RWPE2 (cell line): ENCODE measurements at regions not wholly inside any gene's neighbourhood (a gene's known extent, or its start where the extent isn't known, plus 50 kb on each side); places are given as distances from the start of the nearest gene placed in this dataset.

Experiments used
- ATAC-seq: fragments of 200-7000 bp; cut with Tn5 transposase; 3 replicates; pipeline ENCODE4 v1.9.1; 2021; ENCODE audit warnings: low read depth
- DNase-seq: peaks from one replicate; pipeline ENCODE4 v3.0.0-alpha.2; 2020; ENCODE audit warnings: low spot score
- H3K27ac ChIP-seq: fragments of 450-650 bp; 2 replicates; pipeline ENCODE4 v1.5.1; 2017; ENCODE audit warnings: mild to moderate bottlenecking; ENCODE audit not compliant: poor library complexity, severe bottlenecking
- H3K27me3 ChIP-seq: fragments of 250-450 bp; sonication (Bioruptor Pico); 2 replicates; pipeline ENCODE4 v1.5.1; 2021; ENCODE audit warnings: mild to moderate bottlenecking, moderate library complexity; ENCODE audit not compliant: insufficient read depth, poor library complexity, severe bottlenecking
- H3K36me3 ChIP-seq: fragments of 250-450 bp; sonication (Bioruptor Pico); 2 replicates; pipeline ENCODE4 v1.5.1; 2020; ENCODE audit warnings: low read depth, mild to moderate bottlenecking, moderate library complexity
- H3K4me1 ChIP-seq: fragments of 250-450 bp; sonication (Bioruptor Pico); 2 replicates; pipeline ENCODE4 v1.5.1; 2021; ENCODE audit warnings: mild to moderate bottlenecking, moderate library complexity; ENCODE audit not compliant: insufficient read depth, poor library complexity, severe bottlenecking
- H3K4me3 ChIP-seq: fragments of 250-450 bp; sonication (Bioruptor Pico); 2 replicates; pipeline ENCODE4 v1.5.1; 2021; ENCODE audit warnings: mild to moderate bottlenecking, moderate library complexity; ENCODE audit not compliant: severe bottlenecking
- H3K9me3 ChIP-seq: fragments of 250-450 bp; sonication (Bioruptor Pico); 2 replicates; pipeline ENCODE4 v1.5.1; 2021; ENCODE audit warnings: mild to moderate bottlenecking, moderate library complexity; ENCODE audit not compliant: severe bottlenecking
- CTCF ChIP-seq: fragments of 450-650 bp; IDR thresholded peaks from one replicate; pipeline ENCODE4 v1.5.1; 2017; ENCODE audit warnings: mild to moderate bottlenecking, moderate library complexity; ENCODE audit not compliant: poor library complexity, severe bottlenecking

DNA sequence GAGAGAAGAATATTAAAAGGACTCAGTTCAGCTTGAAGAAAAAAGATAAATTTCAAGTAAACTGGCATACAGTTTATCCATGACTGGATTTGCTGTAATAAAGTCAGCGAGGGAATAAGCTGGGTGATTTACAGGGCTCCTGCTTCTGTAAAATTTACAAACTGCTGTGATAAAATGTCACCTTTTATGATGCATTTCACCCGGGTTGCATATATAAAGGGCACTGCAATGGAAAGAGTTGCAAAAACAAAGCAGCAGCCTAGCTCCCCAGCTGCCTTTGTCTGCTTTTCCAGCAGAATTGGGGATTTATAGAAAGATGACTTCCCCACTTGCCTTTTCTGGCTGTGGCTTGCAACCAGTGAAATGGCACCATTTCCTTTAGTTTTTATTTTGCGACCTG is 132.5 kb upstream of the LHCGR start:
- Histone ChIP-seq H3K27ac (no peak overlapping the region), H3K27me3 (no peaks in the 10 kb centered on the region), H3K4me1 (no peaks in the 10 kb centered on the region), H3K4me3 (no peak overlapping the region), H3K9me3 (no peaks in the 10 kb centered on the region), H3K36me3 (no peaks in the 10 kb centered on the region)
- no peak for TF ChIP-seq CTCF
- no peak for ATAC-seq
- no peak for DNase-seq

GRCh38 chr2:48886919-48887318 is 131.4 kb upstream of the LHCGR start:
- no peak overlapping the region for H3K27ac ChIP-seq
- H3K27me3 ChIP-seq: no peaks in the 10 kb centered on the region
- no peaks in the 10 kb centered on the region for H3K9me3 ChIP-seq
- H3K36me3 ChIP-seq: no peaks in the 10 kb centered on the region
- no peaks in the 10 kb centered on the region for H3K4me1 ChIP-seq
- DNase-seq (no peak), ATAC-seq (no peak)
- no peak for TF ChIP-seq CTCF
- H3K4me3 ChIP-seq: no peak overlapping the region

DNA sequence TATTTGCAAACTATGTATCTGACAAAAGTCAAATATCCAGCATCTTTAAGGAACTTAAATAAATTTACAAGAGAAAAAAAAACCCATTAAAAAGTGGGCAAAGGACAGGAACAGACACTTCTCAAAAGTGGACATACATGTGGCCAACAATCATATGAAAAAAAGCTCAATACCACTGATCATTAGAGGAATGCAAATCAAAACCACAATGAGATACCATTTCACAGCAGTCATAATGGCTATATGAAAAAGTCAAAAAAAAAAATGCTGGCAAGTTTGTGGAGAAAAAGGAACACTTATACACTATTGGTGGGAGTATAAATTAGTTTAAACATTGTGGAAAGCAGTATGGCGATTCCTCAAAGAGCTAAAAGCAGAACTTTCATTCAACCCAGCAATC is 130.3 kb upstream of the LHCGR start:
- no peaks in the 10 kb centered on the region for H3K27me3 ChIP-seq
- DNase-seq (no peak), ATAC-seq (no peak)
- H3K9me3 ChIP-seq: no peaks in the 10 kb centered on the region
- H3K36me3 ChIP-seq: no peaks in the 10 kb centered on the region
- H3K4me3 ChIP-seq: no peak overlapping the region
- H3K4me1 ChIP-seq: no peaks in the 10 kb centered on the region
- TF ChIP-seq CTCF: no peak
- no peak overlapping the region for H3K27ac ChIP-seq

- Histone ChIP-seq H3K4me1 (no peaks in the 10 kb centered on the region), H3K9me3 (no peaks in the 10 kb centered on the region), H3K4me3 (no peak overlapping the region), H3K36me3 (no peaks in the 10 kb centered on the region), H3K27me3 (no peaks in the 10 kb centered on the region), H3K27ac (no peak overlapping the region)
- no peak for ATAC-seq
- no peak for TF ChIP-seq CTCF
- no peak for DNase-seq
These were observed 128.1 kb upstream of the LHCGR start for GRCh38 chr2:48883661-48884060.

- H3K27ac ChIP-seq: no peak overlapping the region
- no peaks in the 10 kb centered on the region for H3K27me3 ChIP-seq
- H3K4me1 ChIP-seq: no peaks in the 10 kb centered on the region
- DNase-seq (no peak), ATAC-seq (no peak)
- H3K4me3 ChIP-seq: no peak overlapping the region
- no peaks in the 10 kb centered on the region for H3K9me3 ChIP-seq
- no peaks in the 10 kb centered on the region for H3K36me3 ChIP-seq
- TF ChIP-seq CTCF: no peak
These were observed 118.8 kb upstream of the LHCGR start for GRCh38 chr2:48874282-48874681.
